ENCODE measurements at regions not wholly inside any gene's neighbourhood (a gene's known extent, or its start where the extent isn't known, plus 50 kb on each side); places are given as distances from the start of the nearest gene placed in this dataset.

GRCh38 chr7:155401884-155402283 is 56.0 kb upstream of the EN2 start:
- Histone ChIP-seq H3T11ph (ENCODE audit: low read length) (no peak overlapping the region), H3K4ac (ENCODE audit: low read depth, low read length) (no peak overlapping the region), H3K4me1 (ENCODE audit: insufficient read depth, low read length) (no peaks in the 10 kb centered on the region), H3K23me2 (ENCODE audit: insufficient read length, low read depth, low read length, poor library complexity, severe bottlenecking) (no peaks in the 10 kb centered on the region), H2BK12ac (ENCODE audit: insufficient read length, low read depth, low read length) (no peak overlapping the region), H3K56ac (ENCODE audit: insufficient read length, low read depth, low read length) (no peak overlapping the region), H3K79me2 (ENCODE audit: insufficient read depth, low read length) (no peaks in the 10 kb centered on the region), H4K5ac (ENCODE audit: insufficient read length, low read depth, low read length) (no peak overlapping the region), H3K23ac (ENCODE audit: insufficient read length, low read depth, low read length) (no peak overlapping the region), H3K4me2 (ENCODE audit: insufficient read depth, insufficient read length, low read length) (no peak overlapping the region), H3K9me3 (ENCODE audit: control insufficient read depth, low read depth, low read length) (no peaks in the 10 kb centered on the region), H2BK15ac (ENCODE audit: low read depth, low read length) (no peak overlapping the region), H2AFZ (ENCODE audit: low read length) (no peak overlapping the region), H4K20me1 (ENCODE audit: control insufficient read depth, insufficient read depth, insufficient read length) (no peaks in the 10 kb centered on the region), H3K79me1 (ENCODE audit: insufficient read depth, low read depth, low read length, poor library complexity, severe bottlenecking) (no peaks in the 10 kb centered on the region), H3K18ac (ENCODE audit: insufficient read length, low read depth, low read length) (no peak overlapping the region), H2BK20ac (ENCODE audit: low read depth, low read length, poor library complexity, severe bottlenecking) (no peak overlapping the region), H3K27ac (ENCODE audit: insufficient read length, low read depth, low read length) (no peak overlapping the region), H2BK120ac (ENCODE audit: low read depth, low read length, poor library complexity, severe bottlenecking) (no peak overlapping the region), H4K91ac (ENCODE audit: insufficient read length, low read depth, low read length) (no peak overlapping the region), H3K27me3 (ENCODE audit: insufficient read depth, low read length) (no peaks in the 10 kb centered on the region), H3K9ac (ENCODE audit: extremely low read depth, insufficient read length, low read length) (no peak overlapping the region), H2AK5ac (ENCODE audit: insufficient read length, low read length) (no peak overlapping the region), H4K8ac (replicated peaks; ENCODE audit: insufficient read length, low read depth, low read length) (no peak overlapping the region), H3K14ac (ENCODE audit: insufficient read depth, low read length) (no peak overlapping the region), H2BK5ac (ENCODE audit: insufficient read length, low read length) (no peak overlapping the region)
- Mint-ChIP-seq H3K27ac (no peak overlapping the region), H3K9me3 (peaks cover 9 to 13% of the 10 kb centered on the region in 2 experiments; a peak in 4 of 5 replicates), H3K4me1 (no peaks in the 10 kb centered on the region), H3K36me3 (ENCODE audit: insufficient read depth in 1 of 3, low read depth in 3 of 3) (peaks cover 0 to 9% (median 0%) of the 10 kb centered on the region in 3 experiments; a peak in 2 of 7 replicates), H3K4me3 (no peak overlapping the region), H3K27me3 (ENCODE audit: low read depth) (peaks cover 73% of the 10 kb centered on the region)
- no CpG with 5 or more reads among the region's 6 CpGs for WGBS (ENCODE audit: extremely low coverage, insufficient read length, low lambda C conversion rate)
- no peak for DNase-seq
- no peak for TF ChIP-seq CTCF (conservative IDR thresholded peaks at IDR 0.05)

Data from H9 (cell line).